ENCODE measurements at regions not wholly inside any gene's neighbourhood (a gene's known extent, or its start where the extent isn't known, plus 50 kb on each side); places are given as distances from the start of the nearest gene placed in this dataset.

- H3K27ac ChIP-seq = no peak overlapping the region
- no peak for DNase-seq (ENCODE audit: low spot score)
- CTCF ChIA-PET = no interaction called here
- TF ChIP-seq CTCF (conservative IDR thresholded peaks at IDR 0.05; ENCODE audit: low read depth) = no peak
- POLR2A ChIA-PET (ENCODE audit: low non-redundant PET) = no interaction called here
Observed at GRCh38 chr16:6846452-6846851, 486.2 kb upstream of the RBFOX1 start.

- no peak for DNase-seq (ENCODE audit: low spot score)
- POLR2A ChIA-PET (ENCODE audit: low non-redundant PET) = no interaction called here
- no peak for TF ChIP-seq CTCF (conservative IDR thresholded peaks at IDR 0.05; ENCODE audit: low read depth)
- CTCF ChIA-PET = no interaction called here
- H3K27ac ChIP-seq = no peak overlapping the region
Observed at GRCh38 chr16:6841392-6841791, 491.3 kb upstream of the RBFOX1 start.

- DNase-seq (ENCODE audit: low spot score) = no peak
- TF ChIP-seq CTCF (conservative IDR thresholded peaks at IDR 0.05; ENCODE audit: low read depth) = no peak
- CTCF ChIA-PET = no interaction called here
- H3K27ac ChIP-seq = no peak overlapping the region
- POLR2A ChIA-PET (ENCODE audit: low non-redundant PET) = no interaction called here
Observed at GRCh38 chr16:6837722-6838121, 494.9 kb upstream of the RBFOX1 start.

GRCh38 chr16:6836766-6837165 lies 495.9 kb upstream of the RBFOX1 start:
- no peak for TF ChIP-seq CTCF (conservative IDR thresholded peaks at IDR 0.05; ENCODE audit: low read depth)
- POLR2A ChIA-PET (ENCODE audit: low non-redundant PET) = no interaction called here
- DNase-seq (ENCODE audit: low spot score) = no peak
- no peak overlapping the region for H3K27ac ChIP-seq
- CTCF ChIA-PET = no interaction called here

- DNase-seq (ENCODE audit: low spot score) = no peak
- no peak for TF ChIP-seq CTCF (conservative IDR thresholded peaks at IDR 0.05; ENCODE audit: low read depth)
- no peak overlapping the region for H3K27ac ChIP-seq
- ChIA-PET CTCF (interaction anchor here (0.6 kb wide), 1 partner anchor 19 kb away, joined by 3 read pairs; no protein-coding TSS in a partner anchor), POLR2A (ENCODE audit: low non-redundant PET) (no interaction called here)
Observed at GRCh38 chr16:6835941-6836340, 496.7 kb upstream of the RBFOX1 start.

- no peak for DNase-seq (ENCODE audit: low spot score)
- H3K27ac ChIP-seq = no peak overlapping the region
- TF ChIP-seq CTCF (conservative IDR thresholded peaks at IDR 0.05; ENCODE audit: low read depth) = no peak
- POLR2A ChIA-PET (ENCODE audit: low non-redundant PET) = no interaction called here
- CTCF ChIA-PET = no interaction called here
Observed at GRCh38 chr16:6835516-6835915, 497.1 kb upstream of the RBFOX1 start.

- no peak overlapping the region for H3K27ac ChIP-seq
- DNase-seq (ENCODE audit: low spot score) = no peak
- ChIA-PET CTCF (no interaction called here), POLR2A (ENCODE audit: low non-redundant PET) (no interaction called here)
- no peak for TF ChIP-seq CTCF (conservative IDR thresholded peaks at IDR 0.05; ENCODE audit: low read depth)
Observed at GRCh38 chr16:6828690-6829089, 504.0 kb upstream of the RBFOX1 start.

Measured in RWPE1 (cell line).